ENCODE measurements at regions not wholly inside any gene's neighbourhood (a gene's known extent, or its start where the extent isn't known, plus 50 kb on each side); places are given as distances from the start of the nearest gene placed in this dataset.

GRCh38 chr10:91038971-91039370 is 118.1 kb upstream of the ANKRD1 start:
- Mint-ChIP-seq H3K27ac (no peak overlapping the region), H3K4me3 (no peak overlapping the region), H3K9me3 (no peaks in the 10 kb centered on the region), H3K4me1 (peaks cover 8% of the 10 kb centered on the region), H3K36me3 (ENCODE audit: low read depth) (no peaks in the 10 kb centered on the region), H3K27me3 (no peaks in the 10 kb centered on the region)
- no peak for ATAC-seq (ENCODE audit: low read depth)
- DNase-seq: no peak
- POLR2A ChIA-PET: no interaction called here
- no peak for TF ChIP-seq CTCF (IDR thresholded peaks at IDR 0.05)
- CTCF ChIA-PET: no interaction called here
- intact Hi-C loops (cut with micrococcal nuclease): no loop called here

- no peak for ATAC-seq (ENCODE audit: low read depth)
- H3K27me3 Mint-ChIP-seq: no peaks in the 10 kb centered on the region
- DNase-seq: no peak
- no peaks in the 10 kb centered on the region for H3K36me3 Mint-ChIP-seq (ENCODE audit: low read depth)
- no peak for TF ChIP-seq CTCF (IDR thresholded peaks at IDR 0.05)
- H3K27ac Mint-ChIP-seq: no peak overlapping the region
- POLR2A ChIA-PET: no interaction called here
- intact Hi-C loops (cut with micrococcal nuclease): no loop called here
- H3K4me3 Mint-ChIP-seq: no peak overlapping the region
- no peaks in the 10 kb centered on the region for H3K9me3 Mint-ChIP-seq
- H3K4me1 Mint-ChIP-seq: no peaks in the 10 kb centered on the region
- CTCF ChIA-PET: interaction anchor here (1.4 to 1.6 kb wide), 2 partner anchors 34 to 35 kb away, joined by 4 to 5 read pairs; no protein-coding TSS in a partner anchor
These were observed 119.5 kb upstream of the ANKRD1 start for GRCh38 chr10:91040343-91040742.

- CTCF ChIA-PET: interaction anchor here (1.4 to 1.6 kb wide), 2 partner anchors 36 to 208 kb away, joined by 4 to 5 read pairs; no protein-coding TSS in a partner anchor
- no peak for TF ChIP-seq CTCF (IDR thresholded peaks at IDR 0.05)
- intact Hi-C loops (cut with micrococcal nuclease): no loop called here
- ATAC-seq (ENCODE audit: low read depth): no peak
- Mint-ChIP-seq H3K27ac (no peak overlapping the region), H3K36me3 (ENCODE audit: low read depth) (no peaks in the 10 kb centered on the region), H3K4me3 (no peak overlapping the region), H3K4me1 (no peaks in the 10 kb centered on the region), H3K27me3 (no peaks in the 10 kb centered on the region), H3K9me3 (peaks cover 3% of the 10 kb centered on the region)
- DNase-seq: no peak
- POLR2A ChIA-PET: no interaction called here
These were observed 121.2 kb upstream of the ANKRD1 start for GRCh38 chr10:91042069-91042468.

- no peak overlapping the region for H3K4me3 Mint-ChIP-seq
- no peaks in the 10 kb centered on the region for H3K27me3 Mint-ChIP-seq
- DNase-seq (no peak), ATAC-seq (ENCODE audit: low read depth) (no peak)
- TF ChIP-seq CTCF (IDR thresholded peaks at IDR 0.05): no peak
- no peaks in the 10 kb centered on the region for H3K4me1 Mint-ChIP-seq
- H3K36me3 Mint-ChIP-seq (ENCODE audit: low read depth): no peaks in the 10 kb centered on the region
- H3K9me3 Mint-ChIP-seq: peaks cover 3% of the 10 kb centered on the region
- H3K27ac Mint-ChIP-seq: no peak overlapping the region
- ChIA-PET POLR2A (interaction anchor here (0.6 kb wide), 1 partner anchor 212 kb away, joined by 3 read pairs; no protein-coding TSS in a partner anchor), CTCF (interaction anchor here (0.8 to 2.1 kb wide), 3 partner anchors 38 to 208 kb away, joined by 3 to 11 read pairs (median 6); no protein-coding TSS in a partner anchor)
- intact Hi-C loops (cut with micrococcal nuclease): loop anchor here (1.0 kb wide), 1 partner anchor 208 kb away; no protein-coding TSS in a partner anchor
These were observed 122.5 kb upstream of the ANKRD1 start for GRCh38 chr10:91043173-91043910.

GRCh38 chr10:91046869-91047268 is 126.0 kb upstream of the ANKRD1 start:
- intact Hi-C loops (cut with micrococcal nuclease): no loop called here
- TF ChIP-seq CTCF (IDR thresholded peaks at IDR 0.05): no peak
- ChIA-PET POLR2A (no interaction called here), CTCF (no interaction called here)
- H3K27me3 Mint-ChIP-seq: no peaks in the 10 kb centered on the region
- no peak overlapping the region for H3K27ac Mint-ChIP-seq
- ATAC-seq (ENCODE audit: low read depth): no peak
- no peaks in the 10 kb centered on the region for H3K36me3 Mint-ChIP-seq (ENCODE audit: low read depth)
- H3K9me3 Mint-ChIP-seq: peaks cover 3% of the 10 kb centered on the region
- H3K4me1 Mint-ChIP-seq: no peaks in the 10 kb centered on the region
- no peak overlapping the region for H3K4me3 Mint-ChIP-seq
- DNase-seq: no peak

Data from activated B cell treated with CpG ODN at 0.5 μM for 24 hours (primary cell).